Immature natural killer cell (primary cell): ENCODE measurements at regions not wholly inside any gene's neighbourhood (a gene's known extent, or its start where the extent isn't known, plus 50 kb on each side); places are given as distances from the start of the nearest gene placed in this dataset.

ENCODE experiments used
- DNase-seq, 3 donors: peaks; one replicate each; pipeline ENCODE4 v3.0.0; 2022; ENCODE audit warnings: mixed read lengths in 1 of 3
- H3K27ac Mint-ChIP-seq, 6 donors: one replicate each; pipeline ENCODE4 v1.8.0; 2020; ENCODE audit warnings: mixed read lengths in 6 of 6, mild to moderate bottlenecking in 5 of 6, inconsistent platforms in 4 of 6, moderate library complexity in 3 of 6
- H3K27me3 Mint-ChIP-seq, 3 donors: one replicate each; pipeline ENCODE4 v1.8.0; 2020 to 2021; ENCODE audit warnings: low read depth in 3 of 3, mild to moderate bottlenecking in 3 of 3, mixed read lengths in 3 of 3, moderate library complexity in 3 of 3, inconsistent platforms in 1 of 3
- H3K36me3 Mint-ChIP-seq, 3 donors: one replicate each; pipeline ENCODE4 v1.8.0; 2020; ENCODE audit warnings: mixed read lengths in 3 of 3, inconsistent platforms in 2 of 3, mild to moderate bottlenecking in 2 of 3
- H3K4me1 Mint-ChIP-seq, 2 donors: one replicate each; pipeline ENCODE4 v1.8.0; 2020; ENCODE audit warnings: inconsistent platforms in 2 of 2, mild to moderate bottlenecking in 2 of 2, mixed read lengths in 2 of 2, moderate library complexity in 1 of 2
- H3K4me3 Mint-ChIP-seq, 5 donors: one replicate each; pipeline ENCODE4 v1.8.0; 2020; ENCODE audit warnings: mild to moderate bottlenecking in 5 of 5, mixed read lengths in 5 of 5, inconsistent platforms in 3 of 5, moderate library complexity in 3 of 5
- H3K9me3 Mint-ChIP-seq, 6 donors: one replicate each; pipeline ENCODE4 v1.8.0; 2020; ENCODE audit warnings: mild to moderate bottlenecking in 6 of 6, mixed read lengths in 6 of 6, inconsistent platforms in 4 of 6, moderate library complexity in 3 of 6

DNA sequence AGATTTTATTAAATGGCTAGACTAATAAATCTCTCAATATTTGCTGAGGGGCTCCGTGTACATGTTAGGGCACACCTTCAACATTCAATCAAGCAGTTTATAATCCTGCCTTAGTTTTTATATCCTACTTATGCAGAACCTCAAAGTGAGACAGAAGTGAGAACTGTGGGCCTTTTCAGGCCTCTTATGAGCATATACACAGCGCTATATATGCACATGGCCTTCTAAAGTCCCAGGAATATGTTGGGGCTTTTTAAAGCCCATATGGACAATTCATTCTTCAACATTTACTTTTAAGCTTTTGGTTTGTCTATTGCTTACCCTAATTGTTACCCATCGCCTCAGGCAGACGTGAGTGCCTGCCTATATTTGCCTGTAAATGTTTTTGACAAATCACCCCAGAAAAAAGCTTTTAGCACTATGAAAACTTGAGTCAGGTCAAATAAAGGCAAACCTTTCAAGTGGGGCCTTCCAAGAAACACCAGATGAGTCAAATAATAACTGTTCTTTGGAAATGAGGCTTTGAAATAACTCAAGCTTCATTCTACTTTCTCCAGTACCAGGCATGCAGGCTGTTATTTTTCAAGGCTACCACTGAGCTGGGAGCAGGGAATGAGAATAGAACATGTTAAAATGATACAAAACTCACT lies 58.2 kb downstream of the ESM1 start:
- Mint-ChIP-seq H3K4me3 (no peak overlapping the region), H3K9me3 (peaks cover 5 to 37% (median 26%) of the 10 kb centered on the region in 6 donors), H3K4me1 (no peaks in the 10 kb centered on the region), H3K27ac (no peak overlapping the region), H3K36me3 (peaks cover 7 to 13% (median 8%) of the 10 kb centered on the region in 3 donors), H3K27me3 (peaks cover 0 to 6% (median 3%) of the 10 kb centered on the region in 3 donors)
- DNase-seq: no peak

- DNase-seq: no peak
- H3K27ac Mint-ChIP-seq: no peak overlapping the region
- peaks cover 7 to 13% (median 8%) of the 10 kb centered on the region in 3 donors for H3K36me3 Mint-ChIP-seq
- H3K4me1 Mint-ChIP-seq: no peaks in the 10 kb centered on the region
- H3K4me3 Mint-ChIP-seq: no peak overlapping the region
- peaks cover 10 to 37% (median 26%) of the 10 kb centered on the region in 6 donors for H3K9me3 Mint-ChIP-seq
- H3K27me3 Mint-ChIP-seq: peaks cover 11 to 14% (median 12%) of the 10 kb centered on the region in 3 donors
Observed at GRCh38 chr5:54924487-54924886, 60.9 kb downstream of the ESM1 start.

- Mint-ChIP-seq H3K27me3 (peaks cover 9 to 24% (median 10%) of the 10 kb centered on the region in 3 donors), H3K4me3 (no peak overlapping the region), H3K9me3 (peaks cover 0 to 4% (median 0%) of the 10 kb centered on the region in 6 donors), H3K4me1 (no peaks in the 10 kb centered on the region), H3K27ac (no peak overlapping the region), H3K36me3 (peaks cover 0 to 3% (median 0%) of the 10 kb centered on the region in 3 donors)
- DNase-seq: no peak
Observed at GRCh38 chr5:54917323-54917722, 68.1 kb downstream of the ESM1 start.

- no peak overlapping the region for H3K27ac Mint-ChIP-seq
- H3K36me3 Mint-ChIP-seq: peaks cover 0 to 3% (median 0%) of the 10 kb centered on the region in 3 donors
- H3K9me3 Mint-ChIP-seq: peaks cover 0 to under 1% (median 0%) of the 10 kb centered on the region in 6 donors
- H3K4me3 Mint-ChIP-seq: no peak overlapping the region
- H3K27me3 Mint-ChIP-seq: peaks cover 0 to 15% (median 4%) of the 10 kb centered on the region in 3 donors
- no peak for DNase-seq
- H3K4me1 Mint-ChIP-seq: no peaks in the 10 kb centered on the region
Observed at GRCh38 chr5:54915466-54916027, 69.8 kb downstream of the ESM1 start.

GRCh38 chr5:54912021-54912420 lies 73.4 kb downstream of the ESM1 start:
- Mint-ChIP-seq H3K27me3 (peaks cover 0 to 8% (median 3%) of the 10 kb centered on the region in 3 donors), H3K27ac (no peak overlapping the region), H3K36me3 (no peaks in the 10 kb centered on the region)

GRCh38 chr5:54909911-54910870 lies 75.2 kb downstream of the ESM1 start:
- Mint-ChIP-seq H3K4me1 (no peaks in the 10 kb centered on the region), H3K9me3 (no peaks in the 10 kb centered on the region), H3K27ac (no peak overlapping the region), H3K27me3 (peaks cover 3 to 5% (median 3%) of the 10 kb centered on the region in 3 donors), H3K36me3 (no peaks in the 10 kb centered on the region), H3K4me3 (no peak overlapping the region)
- no peak for DNase-seq

More at GRCh38 chr5:54912021-54912420, 73.4 kb downstream of the ESM1 start:
- Mint-ChIP-seq H3K4me3 (no peak overlapping the region), H3K4me1 (no peaks in the 10 kb centered on the region), H3K9me3 (no peaks in the 10 kb centered on the region)
- DNase-seq: no peak

GRCh38 chr5:54908774-54909525 lies 76.4 kb downstream of the ESM1 start:
- Mint-ChIP-seq H3K36me3 (no peaks in the 10 kb centered on the region), H3K27ac (no peak overlapping the region), H3K27me3 (peaks cover 3 to 4% (median 3%) of the 10 kb centered on the region in 3 donors)

GRCh38 chr5:54905942-54906537 lies 79.4 kb downstream of the ESM1 start:
- no peaks in the 10 kb centered on the region for H3K36me3 Mint-ChIP-seq
- H3K9me3 Mint-ChIP-seq: no peaks in the 10 kb centered on the region
- H3K27ac Mint-ChIP-seq: no peak overlapping the region
- peaks cover 3 to 8% (median 4%) of the 10 kb centered on the region in 3 donors for H3K27me3 Mint-ChIP-seq
- H3K4me1 Mint-ChIP-seq: peaks cover 5 to 10% of the 10 kb centered on the region in 2 donors
- DNase-seq: peak; percentile 49 to 62 (median 57)
- H3K4me3 Mint-ChIP-seq: no peak overlapping the region

More at GRCh38 chr5:54908774-54909525, 76.4 kb downstream of the ESM1 start:
- Mint-ChIP-seq H3K4me1 (no peaks in the 10 kb centered on the region), H3K9me3 (no peaks in the 10 kb centered on the region), H3K4me3 (no peak overlapping the region)
- DNase-seq: no peak

DNA sequence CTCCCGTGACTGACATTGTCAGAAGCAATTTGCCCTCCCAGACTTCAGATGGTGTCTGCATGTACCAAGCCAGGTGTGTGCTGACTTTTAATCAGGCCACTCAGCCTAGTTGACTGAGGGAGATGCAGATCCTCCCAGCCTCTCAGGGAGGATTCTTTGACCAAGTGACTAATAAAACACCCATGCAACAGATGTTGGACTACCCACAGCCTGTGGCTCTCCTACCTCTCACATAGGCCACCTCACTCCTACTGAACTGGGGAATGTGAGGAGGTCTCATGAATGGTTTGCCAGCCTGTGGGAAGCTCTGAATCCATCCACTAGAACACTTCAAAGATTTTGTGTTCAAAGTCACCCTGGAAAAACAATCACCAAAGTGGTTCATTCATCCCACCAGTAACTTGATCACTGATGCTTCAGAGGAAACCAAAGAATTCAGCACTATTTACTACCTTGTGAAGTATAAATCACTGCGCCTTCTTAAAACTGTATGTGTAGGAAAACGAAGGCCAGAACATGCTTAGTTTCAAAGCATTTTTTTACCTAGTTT lies 80.1 kb downstream of the ESM1 start:
- H3K4me3 Mint-ChIP-seq: no peak overlapping the region
- no peaks in the 10 kb centered on the region for H3K9me3 Mint-ChIP-seq
- peaks cover 0 to under 1% (median 0%) of the 10 kb centered on the region in 3 donors for H3K36me3 Mint-ChIP-seq
- no peak overlapping the region for H3K27ac Mint-ChIP-seq
- H3K27me3 Mint-ChIP-seq: peaks cover 3 to 8% (median 4%) of the 10 kb centered on the region in 3 donors
- DNase-seq: no peak
- H3K4me1 Mint-ChIP-seq: peaks cover 5 to 10% of the 10 kb centered on the region in 2 donors

DNA sequence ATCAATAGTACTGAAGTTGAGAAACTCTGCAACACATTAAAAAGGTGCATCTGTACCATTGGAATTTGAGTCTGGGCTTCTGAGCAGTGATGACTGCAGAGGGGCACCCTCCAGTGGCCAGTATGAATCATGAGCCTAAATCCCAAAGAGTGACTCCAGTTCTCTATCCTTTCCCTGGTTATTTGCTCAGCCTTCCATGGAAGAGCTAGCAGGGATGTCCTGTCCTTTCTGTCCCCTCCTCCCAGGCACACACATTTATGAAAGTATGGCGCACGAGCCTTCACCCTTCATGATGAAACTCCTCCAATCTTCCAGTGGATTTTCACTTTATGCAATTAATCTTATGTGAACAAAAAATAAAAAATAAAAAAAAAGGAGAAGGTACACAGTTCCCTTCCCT lies 81.0 kb downstream of the ESM1 start:
- H3K27ac Mint-ChIP-seq: no peak overlapping the region
- peaks cover 5 to 10% of the 10 kb centered on the region in 2 donors for H3K4me1 Mint-ChIP-seq
- DNase-seq: no peak
- no peaks in the 10 kb centered on the region for H3K9me3 Mint-ChIP-seq
- peaks cover 0 to 3% (median 0%) of the 10 kb centered on the region in 3 donors for H3K36me3 Mint-ChIP-seq
- peaks cover 4 to 8% (median 5%) of the 10 kb centered on the region in 3 donors for H3K27me3 Mint-ChIP-seq
- H3K4me3 Mint-ChIP-seq: no peak overlapping the region

- H3K27me3 Mint-ChIP-seq: peaks cover 4 to 12% (median 8%) of the 10 kb centered on the region in 3 donors
- H3K4me1 Mint-ChIP-seq: peaks cover 5 to 10% of the 10 kb centered on the region in 2 donors
- H3K4me3 Mint-ChIP-seq: peak overlapping the region in 2 of 5 donors; percentile 25 to 56
- DNase-seq: peak in 2 of 3 donors; percentile 23 to 65
- H3K27ac Mint-ChIP-seq: peak overlapping the region in 2 of 6 donors; percentile 3 to 43
- H3K9me3 Mint-ChIP-seq: no peaks in the 10 kb centered on the region
- peaks cover 0 to 3% (median 0%) of the 10 kb centered on the region in 3 donors for H3K36me3 Mint-ChIP-seq
Observed at GRCh38 chr5:54902791-54903473, 82.5 kb downstream of the ESM1 start.
